G401.6 (cell line): ENCODE measurements at regions not wholly inside any gene's neighbourhood (a gene's known extent, or its start where the extent isn't known, plus 50 kb on each side); places are given as distances from the start of the nearest gene placed in this dataset.
"Not testable (repeated sequence)": the region's sequence is repeated elsewhere in the genome, so short reads cannot be mapped to it uniquely, and the experiment has no call there.

Experiments
- FAIRE-seq: peaks from 2 replicates; lab custom pipeline; 2012; peaks lifted over from hg19 to GRCh38; lab: Jason Lieb, UNC

GRCh38 chr12:105888696-105889095 lies 250.1 kb downstream of the NUAK1 start:
- no peak for FAIRE-seq

GRCh38 chr12:105892362-105892910 lies 246.3 kb downstream of the NUAK1 start:
- no peak for FAIRE-seq

- FAIRE-seq: not testable (repeated sequence)
Observed at GRCh38 chr12:105895197-105895832, 243.4 kb downstream of the NUAK1 start.

GRCh38 chr12:105897311-105897725 lies 241.4 kb downstream of the NUAK1 start:
- no peak for FAIRE-seq

GRCh38 chr12:105898271-105898670 lies 240.5 kb downstream of the NUAK1 start:
- FAIRE-seq: not testable (repeated sequence)

- FAIRE-seq: no peak
Observed at GRCh38 chr12:105899589-105899988, 239.2 kb downstream of the NUAK1 start.

GRCh38 chr12:105906561-105906960 lies 232.2 kb downstream of the NUAK1 start:
- no peak for FAIRE-seq

GRCh38 chr12:105907982-105908381 lies 230.8 kb downstream of the NUAK1 start:
- FAIRE-seq: no peak

- no peak for FAIRE-seq
Observed at GRCh38 chr12:105910030-105910429, 228.7 kb downstream of the NUAK1 start.

GRCh38 chr12:105911966-105912365 lies 226.8 kb downstream of the NUAK1 start:
- no peak for FAIRE-seq

- no peak for FAIRE-seq
Observed at GRCh38 chr12:105912882-105913678, 225.7 kb downstream of the NUAK1 start.

GRCh38 chr12:105915997-105916759 lies 222.6 kb downstream of the NUAK1 start:
- no peak for FAIRE-seq

GRCh38 chr12:105916760-105917039 lies 222.1 kb downstream of the NUAK1 start:
- no peak for FAIRE-seq

- FAIRE-seq: no peak
Observed at GRCh38 chr12:105920161-105920684, 218.5 kb downstream of the NUAK1 start.

- FAIRE-seq: no peak
Observed at GRCh38 chr12:105921055-105921454, 217.7 kb downstream of the NUAK1 start.

GRCh38 chr12:105921872-105922669 lies 216.7 kb downstream of the NUAK1 start:
- FAIRE-seq: no peak

- FAIRE-seq: no peak
Observed at GRCh38 chr12:105922670-105923102, 216.1 kb downstream of the NUAK1 start.

GRCh38 chr12:105924526-105925208 lies 214.1 kb downstream of the NUAK1 start:
- FAIRE-seq: no peak

GRCh38 chr12:105927564-105927963 lies 211.2 kb downstream of the NUAK1 start:
- FAIRE-seq: no peak

- no peak for FAIRE-seq
Observed at GRCh38 chr12:105928436-105928835, 210.3 kb downstream of the NUAK1 start.

GRCh38 chr12:105929192-105929591 lies 209.6 kb downstream of the NUAK1 start:
- FAIRE-seq: no peak
